Spleen (tissue), 11 donors: ENCODE measurements at regions not wholly inside any gene's neighbourhood (a gene's known extent, or its start where the extent isn't known, plus 50 kb on each side); places are given as distances from the start of the nearest gene placed in this dataset.

Source experiments
- DNase-seq: peaks from one replicate; pipeline ENCODE4 v3.0.0-alpha.2; 2020
- H3K27ac ChIP-seq, 8 donors: fragments of 200-600 bp; sonication (generic) in 7 of 8; 1 replicate in 4 of 8; 2 replicates in 4 of 8; pipeline versions ENCODE4 v1.5.0 to v1.8.0; 2016 to 2021; ENCODE audit warnings: inconsistent platforms in 4 of 8, mild to moderate bottlenecking in 4 of 8, moderate library complexity in 1 of 8
- H3K27me3 ChIP-seq, 7 donors: fragments of 200-600 bp; sonication (generic) in 6 of 7; replicated peaks in 1 of 7; 1 replicate in 4 of 7; 2 replicates in 3 of 7; pipeline versions ENCODE4 v1.5.0 to v1.8.0; 2016 to 2021; ENCODE audit warnings: inconsistent platforms in 3 of 7, mild to moderate bottlenecking in 1 of 7
- H3K36me3 ChIP-seq, 6 donors: fragments of 200-600 bp; sonication (generic) in 5 of 6; 1 replicate in 4 of 6; 2 replicates in 2 of 6; pipeline versions ENCODE4 v1.5.0 to v1.8.0; 2016 to 2021; ENCODE audit warnings: inconsistent platforms in 2 of 6
- H3K4me1 ChIP-seq, 6 donors: fragments of 200-600 bp; sonication (generic) in 5 of 6; 1 replicate in 3 of 6; 2 replicates in 3 of 6; pipeline versions ENCODE4 v1.5.0 to v1.8.0; 2016 to 2021; ENCODE audit warnings: inconsistent platforms in 3 of 6
- H3K4me3 ChIP-seq, 8 donors: fragments of 200-600 bp; sonication (generic) in 7 of 8; 1 replicate in 4 of 8; 2 replicates in 4 of 8; pipeline versions ENCODE4 v1.5.0 to v1.8.0; 2016 to 2021; ENCODE audit warnings: inconsistent platforms in 4 of 8, mild to moderate bottlenecking in 4 of 8, moderate library complexity in 2 of 8
- H3K9me3 ChIP-seq, 8 donors: fragments of 200-600 bp; sonication (generic) in 7 of 8; 1 replicate in 4 of 8; 2 replicates in 4 of 8; pipeline versions ENCODE4 v1.5.0 to v1.8.0; 2016 to 2021; ENCODE audit warnings: inconsistent platforms in 4 of 8
- POLR2A ChIP-seq, 3 donors: fragments of 450-650 bp; IDR thresholded peaks; one replicate each; pipeline ENCODE4 v1.5.1; 2017; ENCODE audit warnings: antibody characterized with exemption in 3 of 3, mild to moderate bottlenecking in 1 of 3
- POLR2AphosphoS5 ChIP-seq, 3 donors: sonication (generic); formaldehyde crosslinking; IDR thresholded peaks; one replicate each; pipeline ENCODE4 v1.5.1; 2017; ENCODE audit warnings: antibody characterized with exemption in 3 of 3
- WGBS, 5 donors: extraction: QIAGEN DNeasy Blood & Tissue Kit in 3 of 5; methylation state at CpG; one replicate each; pipeline versions ENCODE4 v1.1.5 to v1.1.7; 2013 to 2018; 5-methylcytosine and 5-hydroxymethylcytosine counted together
- intact Hi-C: fragments of 100-400 bp; cut with DNase I; formaldehyde crosslinking; loops from one replicate; pipeline ENCODE4 v1.15.0; 2023; ENCODE audit warnings: low total_unique reads
- TF ChIP-seq, protein P1 (sequence below), 11 experiments: fragments of 200-600 bp in 7 of 11; fragments of 450-650 bp in 4 of 11; sonication (generic) in 4 of 11; IDR thresholded peaks in 8 of 11; conservative IDR thresholded peaks in 3 of 11; 1 replicate in 7 of 11; 2 replicates in 4 of 11; pipeline versions ENCODE4 v1.4.0 to v1.8.0; 2016 to 2021; ENCODE audit warnings: antibody characterized with exemption in 11 of 11, inconsistent platforms in 4 of 11, mild to moderate bottlenecking in 1 of 11
- donor health status: healthy with polysubstance abuse.
- donor health status: DM: no; HTN: no; CAD: no; lungs with moderate emphysema.
- donor health status: DM: no; HTN: no; CAD: no.
- donor health status: Bipolar disorder and iron deficiency.
- donor health status: healthy.
- donor health status: DM: no; HTN: no; CAD: no.
- donor health status: DM: yes; HTN: yes; CAD: no.

DNA sequence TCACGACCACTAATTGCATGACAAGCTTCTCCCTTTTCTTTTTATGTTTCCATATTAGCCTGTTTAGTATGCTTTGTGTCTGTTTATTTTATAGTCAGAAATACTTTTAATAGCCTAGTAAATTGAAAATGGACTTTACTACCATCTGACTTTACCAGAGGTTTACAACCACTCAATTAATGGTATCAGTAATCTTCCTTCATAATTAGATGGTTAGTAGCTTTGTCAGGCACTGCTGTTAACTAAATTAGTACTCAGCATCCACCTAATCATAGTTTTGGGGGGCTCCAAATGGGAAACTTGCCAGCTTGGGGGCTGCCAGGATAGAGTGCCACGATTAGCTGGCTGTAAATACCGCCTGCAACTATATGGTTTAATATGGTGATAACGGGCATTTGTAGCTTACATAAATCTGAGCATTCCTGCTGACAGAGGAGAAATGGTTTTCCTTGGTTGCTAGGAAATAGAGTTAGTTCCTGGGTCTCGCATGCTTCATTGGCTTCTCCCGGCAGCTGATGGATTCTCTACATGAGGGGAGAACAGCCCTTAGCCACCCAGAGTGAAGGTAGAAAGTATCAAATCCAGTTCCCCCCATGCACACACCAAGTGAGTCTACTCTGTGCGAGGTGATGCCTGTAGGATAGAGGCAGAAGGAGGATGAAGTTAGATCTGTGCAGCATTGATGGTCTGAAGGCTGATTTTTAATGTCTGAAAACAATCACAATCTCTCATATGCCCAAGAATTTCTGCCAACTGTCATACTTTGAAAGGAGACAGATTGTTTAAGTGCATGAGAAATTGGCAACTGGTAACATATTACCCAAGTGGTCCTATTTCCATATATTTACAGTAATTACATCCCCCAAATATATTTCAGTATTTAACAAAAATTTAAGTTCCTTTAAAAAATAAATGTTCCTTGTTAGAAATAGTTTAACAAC lies 326.6 kb upstream of the PROK2 start:
- H3K4me3 ChIP-seq = no peak overlapping the region
- no peaks in the 10 kb centered on the region for H3K36me3 ChIP-seq
- DNase-seq = no peak
- TF ChIP-seq POLR2A (IDR thresholded peaks at IDR 0.05) (no peak), POLR2AphosphoS5 (IDR thresholded peaks at IDR 0.05) (no peak)
- WGBS, 5 donors = 85 to 97% (median 91%) methylated on average over 7 of the region's 7 CpGs
- H3K4me1 ChIP-seq = no peaks in the 10 kb centered on the region
- no peaks in the 10 kb centered on the region for H3K9me3 ChIP-seq
- H3K27ac ChIP-seq = no peak overlapping the region
- no peaks in the 10 kb centered on the region for H3K27me3 ChIP-seq
- intact Hi-C loops = no loop called here

DNA sequence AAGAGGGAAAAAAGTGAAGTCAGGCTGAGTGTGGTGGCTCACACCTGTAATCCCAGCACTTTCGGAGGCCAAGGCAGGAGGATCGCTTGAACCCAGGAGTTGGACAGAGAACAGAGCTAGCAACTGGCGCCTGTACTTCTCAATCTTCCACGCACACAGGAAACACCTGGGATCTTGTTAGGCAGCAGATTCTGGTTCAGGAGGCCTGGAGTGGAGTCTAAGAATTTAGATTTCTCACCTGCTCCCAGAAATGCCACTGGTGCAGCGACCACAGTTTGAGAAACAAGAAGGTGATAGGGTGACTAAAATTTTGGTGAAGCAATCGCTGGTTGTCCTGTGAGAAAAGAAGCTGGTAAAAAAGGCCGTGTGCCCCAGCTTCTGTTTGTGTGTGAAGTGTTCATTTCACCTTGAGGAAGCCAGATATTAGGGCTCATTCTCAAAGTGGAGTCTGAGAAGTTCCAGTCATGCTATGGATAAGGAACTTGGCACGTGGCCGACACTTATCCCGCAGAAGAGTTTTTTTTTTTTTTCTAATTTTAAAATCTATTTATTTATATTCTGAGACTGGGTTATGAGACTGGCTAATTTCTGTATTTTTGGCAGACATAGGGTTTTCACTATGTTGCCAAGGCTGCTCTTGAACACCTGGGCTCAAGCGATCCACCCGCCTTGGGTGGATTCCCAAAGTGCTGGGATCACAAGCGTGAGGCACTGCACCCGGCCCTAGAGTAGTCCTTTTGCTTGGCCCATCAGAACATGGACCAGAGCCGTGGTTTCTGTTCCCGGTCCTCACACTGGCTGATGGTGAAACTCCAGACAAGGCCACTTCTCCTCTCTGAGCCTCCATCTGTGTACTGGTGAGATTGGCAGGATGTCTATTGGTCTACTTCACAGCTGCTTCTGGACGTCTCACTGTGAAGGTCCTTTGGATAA lies 324.6 kb upstream of the PROK2 start:
- DNase-seq = no peak
- Histone ChIP-seq H3K36me3 (no peaks in the 10 kb centered on the region), H3K4me1 (no peaks in the 10 kb centered on the region), H3K27ac (no peak overlapping the region), H3K27me3 (no peaks in the 10 kb centered on the region), H3K4me3 (no peak overlapping the region), H3K9me3 (no peaks in the 10 kb centered on the region)
- intact Hi-C loops = no loop called here
- TF ChIP-seq, protein P1, sequence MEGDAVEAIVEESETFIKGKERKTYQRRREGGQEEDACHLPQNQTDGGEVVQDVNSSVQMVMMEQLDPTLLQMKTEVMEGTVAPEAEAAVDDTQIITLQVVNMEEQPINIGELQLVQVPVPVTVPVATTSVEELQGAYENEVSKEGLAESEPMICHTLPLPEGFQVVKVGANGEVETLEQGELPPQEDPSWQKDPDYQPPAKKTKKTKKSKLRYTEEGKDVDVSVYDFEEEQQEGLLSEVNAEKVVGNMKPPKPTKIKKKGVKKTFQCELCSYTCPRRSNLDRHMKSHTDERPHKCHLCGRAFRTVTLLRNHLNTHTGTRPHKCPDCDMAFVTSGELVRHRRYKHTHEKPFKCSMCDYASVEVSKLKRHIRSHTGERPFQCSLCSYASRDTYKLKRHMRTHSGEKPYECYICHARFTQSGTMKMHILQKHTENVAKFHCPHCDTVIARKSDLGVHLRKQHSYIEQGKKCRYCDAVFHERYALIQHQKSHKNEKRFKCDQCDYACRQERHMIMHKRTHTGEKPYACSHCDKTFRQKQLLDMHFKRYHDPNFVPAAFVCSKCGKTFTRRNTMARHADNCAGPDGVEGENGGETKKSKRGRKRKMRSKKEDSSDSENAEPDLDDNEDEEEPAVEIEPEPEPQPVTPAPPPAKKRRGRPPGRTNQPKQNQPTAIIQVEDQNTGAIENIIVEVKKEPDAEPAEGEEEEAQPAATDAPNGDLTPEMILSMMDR (IDR thresholded peaks at IDR 0.05 in 8 of 11, conservative IDR thresholded peaks at IDR 0.05 in 3 of 11) = no peak
- no peak for TF ChIP-seq POLR2A (IDR thresholded peaks at IDR 0.05)
- TF ChIP-seq POLR2AphosphoS5 (IDR thresholded peaks at IDR 0.05) = no peak
- whole genome bisulfite sequencing, 5 donors = 75 to 82% (median 79%) methylated on average over 17 of the region's 17 CpGs

- H3K4me3 ChIP-seq = no peak overlapping the region
- TF ChIP-seq POLR2A (IDR thresholded peaks at IDR 0.05) (no peak), POLR2AphosphoS5 (IDR thresholded peaks at IDR 0.05) (no peak)
- TF ChIP-seq, protein P1 (IDR thresholded peaks at IDR 0.05 in 8 of 11, conservative IDR thresholded peaks at IDR 0.05 in 3 of 11) = no peak
- H3K27me3 ChIP-seq = peaks cover 0 to 12% (median 0%) of the 10 kb centered on the region in 7 donors
- intact Hi-C loops = no loop called here
- no peaks in the 10 kb centered on the region for H3K36me3 ChIP-seq
- no peaks in the 10 kb centered on the region for H3K9me3 ChIP-seq
- peaks cover 11 to 31% (median 29%) of the 10 kb centered on the region in 6 donors for H3K4me1 ChIP-seq
- H3K27ac ChIP-seq = no peak overlapping the region
- DNase-seq = no peak
- WGBS, 5 donors = 77 to 93% (median 88%) methylated on average over 6 of the region's 6 CpGs
These were observed 320.4 kb upstream of the PROK2 start for GRCh38 chr3:72105306-72105705.

- Histone ChIP-seq H3K36me3 (no peaks in the 10 kb centered on the region), H3K4me3 (peak overlapping the region in 1 of 8 donors; percentile 65), H3K4me1 (peaks cover 11 to 51% (median 43%) of the 10 kb centered on the region in 6 donors), H3K9me3 (no peaks in the 10 kb centered on the region), H3K27ac (peak overlapping the region in 6 of 8 donors; percentile 16 to 87 (median 78)), H3K27me3 (peaks cover 0 to 20% (median 0%) of the 10 kb centered on the region in 7 donors)
- intact Hi-C loops = no loop called here
- WGBS, 5 donors = 33 to 55% (median 43%) methylated on average over 5 of the region's 5 CpGs
- DNase-seq = peak; percentile 76
- TF ChIP-seq POLR2AphosphoS5 (IDR thresholded peaks at IDR 0.05) = peak in 1 of 3 donors; percentile 40
- TF ChIP-seq POLR2A (IDR thresholded peaks at IDR 0.05) = no peak
- TF ChIP-seq, protein P1 (IDR thresholded peaks at IDR 0.05 in 8 of 11, conservative IDR thresholded peaks at IDR 0.05 in 3 of 11) = peak in 4 of 11 experiments; percentile 4 to 43 (median 18)
These were observed 317.2 kb upstream of the PROK2 start for GRCh38 chr3:72102112-72102616.
